Lower leg skin (tissue), 4 donors: ENCODE measurements at regions not wholly inside any gene's neighbourhood (a gene's known extent, or its start where the extent isn't known, plus 50 kb on each side); places are given as distances from the start of the nearest gene placed in this dataset.

Experiments used
- DNase-seq, 2 donors: peaks; one replicate each; pipeline ENCODE4 v3.0.0-alpha.2; 2019; ENCODE audit warnings: low spot score in 2 of 2
- H3K4me3 ChIP-seq: fragments of 200-600 bp; sonication (generic); 2 replicates; pipeline ENCODE4 v1.5.1; 2017; ENCODE audit warnings: mild to moderate bottlenecking, low read depth; ENCODE audit not compliant: poor library complexity, severe bottlenecking
- CTCF ChIP-seq, 3 donors: fragments of 450-650 bp; IDR thresholded peaks; one replicate each; pipeline ENCODE4 v1.5.1; 2016; ENCODE audit warnings: antibody characterized with exemption in 3 of 3, mild to moderate bottlenecking in 3 of 3, moderate library complexity in 2 of 3
- POLR2A ChIP-seq, 2 donors: fragments of 450-650 bp; IDR thresholded peaks; one replicate each; pipeline ENCODE4 v1.6.1; 2016 to 2017; ENCODE audit warnings: antibody characterized with exemption in 2 of 2, mild to moderate bottlenecking in 1 of 2, moderate library complexity in 1 of 2
- WGBS, 2 donors: methylation state at CpG; one replicate each; pipeline ENCODE4 v1.1.5; 2018; 5-methylcytosine and 5-hydroxymethylcytosine counted together
- intact Hi-C: fragments of 100-400 bp; cut with DNase I; formaldehyde crosslinking; loops from one replicate; pipeline ENCODE4 v1.15.0; 2023; ENCODE audit warnings: low total_unique reads

- intact Hi-C loops: no loop called here
- no peak for DNase-seq
- no peak overlapping the region for H3K4me3 ChIP-seq
- 82 to 95% methylated on average over 1 of the region's 1 CpG for WGBS, 2 donors
- TF ChIP-seq CTCF (IDR thresholded peaks at IDR 0.05): no peak
- TF ChIP-seq POLR2A (IDR thresholded peaks at IDR 0.05): no peak
Measured at GRCh38 chr4:108263057-108263456, 94.3 kb upstream of the LEF1 start.

DNA sequence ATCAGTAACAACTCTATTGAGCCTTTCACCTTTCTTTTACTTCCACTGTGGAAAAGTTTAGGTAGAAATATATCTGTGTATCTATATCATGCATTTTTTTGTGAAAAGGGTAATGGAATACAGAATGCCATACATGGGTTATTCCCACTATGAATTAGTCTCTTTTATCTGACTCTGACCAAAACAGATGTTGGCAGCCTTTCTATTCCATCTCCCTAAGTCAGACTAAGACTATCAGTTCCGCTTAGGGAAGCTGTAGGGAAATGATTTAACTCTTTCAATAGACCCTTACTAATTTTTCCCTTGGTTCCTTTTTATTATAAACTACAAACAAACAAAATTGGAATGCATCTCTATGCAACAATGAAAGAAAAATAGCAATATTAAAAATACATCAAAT, 92.3 kb upstream of the LEF1 start:
- DNase-seq: no peak
- WGBS, 2 donors: 53 to 62% methylated on average over 1 of the region's 1 CpG
- H3K4me3 ChIP-seq: no peak overlapping the region
- TF ChIP-seq CTCF (IDR thresholded peaks at IDR 0.05) (no peak), POLR2A (IDR thresholded peaks at IDR 0.05) (no peak)
- intact Hi-C loops: no loop called here

- TF ChIP-seq CTCF (IDR thresholded peaks at IDR 0.05): no peak
- TF ChIP-seq POLR2A (IDR thresholded peaks at IDR 0.05): no peak
- 73 to 79% methylated on average over 8 of the region's 8 CpGs for WGBS, 2 donors
- no peak for DNase-seq
- H3K4me3 ChIP-seq: no peak overlapping the region
- intact Hi-C loops: no loop called here
Measured at GRCh38 chr4:108256538-108256937, 87.8 kb upstream of the LEF1 start.

- WGBS, 2 donors: 76 to 82% methylated on average over 2 of the region's 2 CpGs
- intact Hi-C loops: no loop called here
- no peak for DNase-seq
- TF ChIP-seq POLR2A (IDR thresholded peaks at IDR 0.05) (no peak), CTCF (IDR thresholded peaks at IDR 0.05) (no peak)
- no peak overlapping the region for H3K4me3 ChIP-seq
Measured at GRCh38 chr4:108255203-108255747, 86.5 kb upstream of the LEF1 start.

GRCh38 chr4:108249397-108249796, 80.7 kb upstream of the LEF1 start:
- H3K4me3 ChIP-seq: no peak overlapping the region
- DNase-seq: no peak
- intact Hi-C loops: no loop called here
- TF ChIP-seq CTCF (IDR thresholded peaks at IDR 0.05) (no peak), POLR2A (IDR thresholded peaks at IDR 0.05) (no peak)

DNA sequence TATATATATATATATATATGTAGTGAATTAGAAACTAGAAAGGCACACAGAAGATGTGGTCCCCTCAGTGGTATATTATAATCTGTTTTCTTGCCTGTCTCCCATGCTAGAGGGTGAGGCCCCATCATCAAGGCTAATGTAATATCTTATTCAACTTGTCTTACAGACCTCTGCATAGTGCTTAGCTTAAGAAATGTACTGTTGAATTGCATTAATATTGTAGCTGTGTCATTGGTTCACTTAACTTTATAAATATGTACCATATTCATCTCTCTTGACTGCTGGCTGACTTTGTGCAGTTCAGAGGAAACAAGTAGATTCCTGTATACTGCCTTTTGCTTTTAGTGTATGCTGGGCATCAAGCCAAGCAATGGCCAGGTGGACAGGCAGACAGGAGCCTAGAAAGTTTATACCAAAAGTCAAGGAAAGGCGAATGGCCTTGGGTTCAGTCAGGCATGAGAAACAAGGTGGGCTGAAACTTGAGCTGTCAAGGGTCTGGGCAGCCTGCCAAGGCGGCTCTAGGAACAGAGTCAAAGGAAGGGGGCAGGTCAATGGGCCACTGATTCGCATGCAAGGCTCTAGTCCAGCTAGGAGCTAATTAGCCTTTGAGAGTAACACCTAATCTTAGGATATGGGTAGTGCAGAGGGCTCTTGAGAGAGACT, 78.8 kb upstream of the LEF1 start:
- DNase-seq: no peak
- 53 to 71% methylated on average over 3 of the region's 3 CpGs for WGBS, 2 donors
- TF ChIP-seq POLR2A (IDR thresholded peaks at IDR 0.05) (no peak), CTCF (IDR thresholded peaks at IDR 0.05) (no peak)
- intact Hi-C loops: no loop called here
- H3K4me3 ChIP-seq: no peak overlapping the region
